ENCODE measurements at regions not wholly inside any gene's neighbourhood (a gene's known extent, or its start where the extent isn't known, plus 50 kb on each side); places are given as distances from the start of the nearest gene placed in this dataset.

- ChIA-PET CTCF (no interaction called here), POLR2A (no interaction called here)
- H3K9me3 Mint-ChIP-seq (ENCODE audit: unreplicated experiment) = no peaks in the 10 kb centered on the region
- H3K36me3 Mint-ChIP-seq (ENCODE audit: insufficient read depth, unreplicated experiment) = no peaks in the 10 kb centered on the region
- no peaks in the 10 kb centered on the region for H3K4me1 ChIP-seq
- H3K4me3 ChIP-seq (ENCODE audit: low read depth, low read length) = no peak overlapping the region
- TF ChIP-seq, protein P1, sequence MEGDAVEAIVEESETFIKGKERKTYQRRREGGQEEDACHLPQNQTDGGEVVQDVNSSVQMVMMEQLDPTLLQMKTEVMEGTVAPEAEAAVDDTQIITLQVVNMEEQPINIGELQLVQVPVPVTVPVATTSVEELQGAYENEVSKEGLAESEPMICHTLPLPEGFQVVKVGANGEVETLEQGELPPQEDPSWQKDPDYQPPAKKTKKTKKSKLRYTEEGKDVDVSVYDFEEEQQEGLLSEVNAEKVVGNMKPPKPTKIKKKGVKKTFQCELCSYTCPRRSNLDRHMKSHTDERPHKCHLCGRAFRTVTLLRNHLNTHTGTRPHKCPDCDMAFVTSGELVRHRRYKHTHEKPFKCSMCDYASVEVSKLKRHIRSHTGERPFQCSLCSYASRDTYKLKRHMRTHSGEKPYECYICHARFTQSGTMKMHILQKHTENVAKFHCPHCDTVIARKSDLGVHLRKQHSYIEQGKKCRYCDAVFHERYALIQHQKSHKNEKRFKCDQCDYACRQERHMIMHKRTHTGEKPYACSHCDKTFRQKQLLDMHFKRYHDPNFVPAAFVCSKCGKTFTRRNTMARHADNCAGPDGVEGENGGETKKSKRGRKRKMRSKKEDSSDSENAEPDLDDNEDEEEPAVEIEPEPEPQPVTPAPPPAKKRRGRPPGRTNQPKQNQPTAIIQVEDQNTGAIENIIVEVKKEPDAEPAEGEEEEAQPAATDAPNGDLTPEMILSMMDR (IDR thresholded peaks at IDR 0.05; ENCODE audit: insufficient read depth in 1 of 2, low read depth in 1 of 2, low read length in 1 of 2, severe bottlenecking in 1 of 2, unreplicated experiment in 1 of 2) = peak; percentile 59 to 64
- intact Hi-C loops (cut with micrococcal nuclease; ENCODE audit: unreplicated experiment) = loop anchor here (5.0 to 10.0 kb wide), 3 partner anchors 84 to 568 kb away; no protein-coding TSS in a partner anchor
- no peaks in the 10 kb centered on the region for H3K36me3 ChIP-seq (ENCODE audit: control insufficient read depth, insufficient read depth, low read length)
- no peak overlapping the region for H3K4me3 Mint-ChIP-seq (ENCODE audit: unreplicated experiment)
- no peaks in the 10 kb centered on the region for H3K27me3 ChIP-seq (replicated peaks; ENCODE audit: control insufficient read depth, insufficient read depth, low read length)
- no peak overlapping the region for H3K27ac Mint-ChIP-seq (ENCODE audit: unreplicated experiment)
- no TSS peak for BruUV-seq (replicated peaks)
- H3K27me3 Mint-ChIP-seq (ENCODE audit: insufficient read depth, unreplicated experiment) = no peaks in the 10 kb centered on the region
- H3K4me1 Mint-ChIP-seq (ENCODE audit: low read depth, unreplicated experiment) = no peaks in the 10 kb centered on the region
- H3K9me3 ChIP-seq = no peaks in the 10 kb centered on the region
- DNase-seq = peak in 1 of 2 experiments; percentile 20
Observed at GRCh38 chr10:53453196-53453595, 680.6 kb upstream of the MBL2 start.

DNA sequence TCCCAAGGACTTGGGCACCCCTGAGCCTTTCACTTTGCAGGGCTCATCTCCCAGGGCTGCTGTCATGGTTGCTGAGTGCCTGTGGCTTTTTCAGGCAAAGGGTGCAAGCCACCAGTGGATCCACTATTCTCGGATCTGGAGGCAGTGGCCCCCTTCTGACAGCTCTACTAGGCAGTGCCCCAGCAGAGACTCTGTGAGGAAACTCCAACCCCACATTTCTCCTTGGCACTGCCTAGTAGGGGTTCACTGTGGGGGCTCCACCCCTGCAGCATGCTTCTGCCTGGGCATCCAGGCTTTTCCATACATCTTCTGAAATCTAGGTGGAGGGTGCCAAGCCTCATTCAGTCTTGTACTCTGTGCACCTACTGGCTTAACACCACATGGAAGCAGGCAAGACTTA is 675.0 kb upstream of the MBL2 start:
- ChIA-PET POLR2A (no interaction called here), CTCF (no interaction called here)
- Histone ChIP-seq H3K4me3 (ENCODE audit: low read depth, low read length) (no peak overlapping the region), H3K9me3 (0 out of 2 replicates have a peak, but pooled peaks cover 3% of the 10 kb centered on the region), H3K36me3 (ENCODE audit: control insufficient read depth, insufficient read depth, low read length) (no peaks in the 10 kb centered on the region), H3K27me3 (replicated peaks; ENCODE audit: control insufficient read depth, insufficient read depth, low read length) (no peaks in the 10 kb centered on the region), H3K4me1 (no peaks in the 10 kb centered on the region)
- no peaks in the 10 kb centered on the region for H3K36me3 Mint-ChIP-seq (ENCODE audit: insufficient read depth, unreplicated experiment)
- no TSS peak for BruUV-seq (replicated peaks)
- H3K9me3 Mint-ChIP-seq (ENCODE audit: unreplicated experiment) = peaks cover 10% of the 10 kb centered on the region
- TF ChIP-seq, protein P1 (IDR thresholded peaks at IDR 0.05; ENCODE audit: insufficient read depth in 1 of 2, low read depth in 1 of 2, low read length in 1 of 2, severe bottlenecking in 1 of 2, unreplicated experiment in 1 of 2) = no peak
- H3K27me3 Mint-ChIP-seq (ENCODE audit: insufficient read depth, unreplicated experiment) = peaks cover 3% of the 10 kb centered on the region
- no peak overlapping the region for H3K4me3 Mint-ChIP-seq (ENCODE audit: unreplicated experiment)
- H3K27ac Mint-ChIP-seq (ENCODE audit: unreplicated experiment) = no peak overlapping the region
- no peaks in the 10 kb centered on the region for H3K4me1 Mint-ChIP-seq (ENCODE audit: low read depth, unreplicated experiment)
- DNase-seq = no peak
- intact Hi-C loops (cut with micrococcal nuclease; ENCODE audit: unreplicated experiment) = no loop called here

DNA sequence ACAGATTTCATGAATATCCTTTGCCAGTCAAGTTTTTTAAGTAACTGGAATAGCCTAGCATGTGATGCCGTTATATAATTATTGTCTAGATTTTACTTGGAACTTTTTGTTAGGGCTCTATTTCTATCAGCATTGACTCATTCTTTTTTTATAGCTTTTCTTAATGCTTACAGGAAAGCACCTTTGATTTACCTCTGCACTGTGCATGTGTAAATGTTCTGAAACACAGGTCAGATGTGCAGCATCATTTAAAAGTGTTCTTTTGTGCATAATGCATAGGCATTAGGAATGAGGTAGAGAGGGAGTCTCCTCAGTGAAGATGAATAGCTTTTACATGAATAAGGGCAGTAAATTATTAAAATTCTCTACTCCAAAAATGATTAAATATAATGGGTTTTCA is 669.3 kb upstream of the MBL2 start:
- Histone ChIP-seq H3K9me3 (no peaks in the 10 kb centered on the region), H3K4me3 (ENCODE audit: low read depth, low read length) (no peak overlapping the region), H3K4me1 (no peaks in the 10 kb centered on the region), H3K27me3 (replicated peaks; ENCODE audit: control insufficient read depth, insufficient read depth, low read length) (no peaks in the 10 kb centered on the region), H3K36me3 (ENCODE audit: control insufficient read depth, insufficient read depth, low read length) (no peaks in the 10 kb centered on the region)
- Mint-ChIP-seq H3K27ac (ENCODE audit: unreplicated experiment) (no peak overlapping the region), H3K27me3 (ENCODE audit: insufficient read depth, unreplicated experiment) (peaks cover 3% of the 10 kb centered on the region), H3K4me3 (ENCODE audit: unreplicated experiment) (no peak overlapping the region), H3K36me3 (ENCODE audit: insufficient read depth, unreplicated experiment) (no peaks in the 10 kb centered on the region), H3K9me3 (ENCODE audit: unreplicated experiment) (peaks cover 10% of the 10 kb centered on the region), H3K4me1 (ENCODE audit: low read depth, unreplicated experiment) (peaks cover 11% of the 10 kb centered on the region)
- ChIA-PET CTCF (no interaction called here), POLR2A (no interaction called here)
- intact Hi-C loops (cut with micrococcal nuclease; ENCODE audit: unreplicated experiment) = no loop called here
- TF ChIP-seq, protein P1 (IDR thresholded peaks at IDR 0.05; ENCODE audit: insufficient read depth in 1 of 2, low read depth in 1 of 2, low read length in 1 of 2, severe bottlenecking in 1 of 2, unreplicated experiment in 1 of 2) = no peak
- no TSS peak for BruUV-seq (replicated peaks)
- DNase-seq = no peak
